Spleen (tissue), 7 donors: ENCODE measurements at regions not wholly inside any gene's neighbourhood (a gene's known extent, or its start where the extent isn't known, plus 50 kb on each side); places are given as distances from the start of the nearest gene placed in this dataset.
"Not testable (repeated sequence)": the region's sequence is repeated elsewhere in the genome, so short reads cannot be mapped to it uniquely, and the experiment has no call there.

ENCODE experiments used
- CTCF ChIP-seq, 11 experiments: fragments of 200-600 bp in 7 of 11; fragments of 450-650 bp in 4 of 11; sonication (generic) in 4 of 11; IDR thresholded peaks in 8 of 11; conservative IDR thresholded peaks in 3 of 11; 1 replicate in 7 of 11; 2 replicates in 4 of 11; pipeline versions ENCODE4 v1.4.0 to v1.8.0; 2016 to 2021; ENCODE audit warnings: antibody characterized with exemption in 11 of 11, inconsistent platforms in 4 of 11, mild to moderate bottlenecking in 1 of 11
- POLR2A ChIP-seq, 3 donors: fragments of 450-650 bp; IDR thresholded peaks; one replicate each; pipeline ENCODE4 v1.5.1; 2017; ENCODE audit warnings: antibody characterized with exemption in 3 of 3, mild to moderate bottlenecking in 1 of 3
- POLR2AphosphoS5 ChIP-seq, 3 donors: sonication (generic); formaldehyde crosslinking; IDR thresholded peaks; one replicate each; pipeline ENCODE4 v1.5.1; 2017; ENCODE audit warnings: antibody characterized with exemption in 3 of 3
- donor health status: DM: no; HTN: no; CAD: no; lungs with moderate emphysema.
- donor health status: DM: no; HTN: no; CAD: no.
- donor health status: DM: no; HTN: no; CAD: no.

GRCh38 chr6:29243044-29243443 lies 58.5 kb upstream of the OR14J1 start:
- TF ChIP-seq CTCF (IDR thresholded peaks at IDR 0.05 in 8 of 11, conservative IDR thresholded peaks at IDR 0.05 in 3 of 11); POLR2A (IDR thresholded peaks at IDR 0.05); POLR2AphosphoS5 (IDR thresholded peaks at IDR 0.05): not testable (repeated sequence)
